ENCODE measurements at regions not wholly inside any gene's neighbourhood (a gene's known extent, or its start where the extent isn't known, plus 50 kb on each side); places are given as distances from the start of the nearest gene placed in this dataset.

DNA sequence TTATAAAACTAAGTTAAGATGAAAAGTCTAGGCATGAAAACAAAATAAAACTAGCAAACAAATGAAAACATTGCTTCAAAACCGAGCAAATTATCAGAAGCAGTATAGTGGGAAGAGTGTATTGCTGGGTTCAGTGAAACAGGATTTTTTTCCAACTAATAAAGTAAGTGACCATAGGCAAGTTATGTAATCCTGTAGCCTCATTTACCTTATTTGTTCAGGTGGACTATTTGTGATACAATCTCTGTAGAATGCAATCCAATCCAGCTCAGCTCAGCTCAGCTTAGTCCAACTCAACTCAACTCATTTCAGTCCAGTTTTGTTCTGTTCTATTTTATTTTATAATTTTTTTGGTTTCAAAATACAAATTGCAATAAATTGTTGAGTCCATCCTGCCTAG is 276.7 kb upstream of the LRIG3 start:
- H4K20me1 ChIP-seq (ENCODE audit: insufficient read depth) = no peaks in the 10 kb centered on the region
- DNase-seq (ENCODE audit: low read depth, low spot score) (no peak), ATAC-seq (no peak)
- BruUV-seq (replicated peaks) = no TSS peak
- H3K4me3 ChIP-seq (replicated peaks in 1 of 2; ENCODE audit: low read depth in 1 of 2, low read length in 2 of 2) = no peak overlapping the region
- POLR2A ChIA-PET = no interaction called here
- no peaks in the 10 kb centered on the region for H3K36me3 ChIP-seq (ENCODE audit: control insufficient read depth in 1 of 2, insufficient read depth in 2 of 2, low read length in 2 of 2)
- H3K4me1 ChIP-seq (ENCODE audit: control insufficient read depth in 1 of 2, insufficient read depth in 2 of 2, low read length in 2 of 2) = no peaks in the 10 kb centered on the region
- no peaks in the 10 kb centered on the region for H3K9me2 ChIP-seq (ENCODE audit: insufficient read depth)
- no peaks in the 10 kb centered on the region for H3K79me2 ChIP-seq (ENCODE audit: insufficient read depth, low read length)
- TF ChIP-seq, protein P1, sequence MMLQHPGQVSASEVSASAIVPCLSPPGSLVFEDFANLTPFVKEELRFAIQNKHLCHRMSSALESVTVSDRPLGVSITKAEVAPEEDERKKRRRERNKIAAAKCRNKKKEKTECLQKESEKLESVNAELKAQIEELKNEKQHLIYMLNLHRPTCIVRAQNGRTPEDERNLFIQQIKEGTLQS (IDR thresholded peaks at IDR 0.05) = no peak
- no peak for TF ChIP-seq RAD21 (IDR thresholded peaks at IDR 0.05; ENCODE audit: low read depth)
- no peak for TF ChIP-seq POLR2AphosphoS5 (IDR thresholded peaks at IDR 0.05; ENCODE audit: low read depth, low read length)
- TF ChIP-seq CEBPB (IDR thresholded peaks at IDR 0.05; ENCODE audit: low read depth) = no peak
- TF ChIP-seq YY1 (IDR thresholded peaks at IDR 0.05; ENCODE audit: extremely low read depth, insufficient replicate concordance, low read depth, low read length) = no peak
- TF ChIP-seq, protein P2, sequence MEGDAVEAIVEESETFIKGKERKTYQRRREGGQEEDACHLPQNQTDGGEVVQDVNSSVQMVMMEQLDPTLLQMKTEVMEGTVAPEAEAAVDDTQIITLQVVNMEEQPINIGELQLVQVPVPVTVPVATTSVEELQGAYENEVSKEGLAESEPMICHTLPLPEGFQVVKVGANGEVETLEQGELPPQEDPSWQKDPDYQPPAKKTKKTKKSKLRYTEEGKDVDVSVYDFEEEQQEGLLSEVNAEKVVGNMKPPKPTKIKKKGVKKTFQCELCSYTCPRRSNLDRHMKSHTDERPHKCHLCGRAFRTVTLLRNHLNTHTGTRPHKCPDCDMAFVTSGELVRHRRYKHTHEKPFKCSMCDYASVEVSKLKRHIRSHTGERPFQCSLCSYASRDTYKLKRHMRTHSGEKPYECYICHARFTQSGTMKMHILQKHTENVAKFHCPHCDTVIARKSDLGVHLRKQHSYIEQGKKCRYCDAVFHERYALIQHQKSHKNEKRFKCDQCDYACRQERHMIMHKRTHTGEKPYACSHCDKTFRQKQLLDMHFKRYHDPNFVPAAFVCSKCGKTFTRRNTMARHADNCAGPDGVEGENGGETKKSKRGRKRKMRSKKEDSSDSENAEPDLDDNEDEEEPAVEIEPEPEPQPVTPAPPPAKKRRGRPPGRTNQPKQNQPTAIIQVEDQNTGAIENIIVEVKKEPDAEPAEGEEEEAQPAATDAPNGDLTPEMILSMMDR (IDR thresholded peaks at IDR 0.05 in 2 of 3, conservative IDR thresholded peaks at IDR 0.05 in 1 of 3; ENCODE audit: borderline replicate concordance in 1 of 3, insufficient read depth in 1 of 3, low read depth in 2 of 3, low read length in 2 of 3) = no peak
- TF ChIP-seq, protein P3, sequence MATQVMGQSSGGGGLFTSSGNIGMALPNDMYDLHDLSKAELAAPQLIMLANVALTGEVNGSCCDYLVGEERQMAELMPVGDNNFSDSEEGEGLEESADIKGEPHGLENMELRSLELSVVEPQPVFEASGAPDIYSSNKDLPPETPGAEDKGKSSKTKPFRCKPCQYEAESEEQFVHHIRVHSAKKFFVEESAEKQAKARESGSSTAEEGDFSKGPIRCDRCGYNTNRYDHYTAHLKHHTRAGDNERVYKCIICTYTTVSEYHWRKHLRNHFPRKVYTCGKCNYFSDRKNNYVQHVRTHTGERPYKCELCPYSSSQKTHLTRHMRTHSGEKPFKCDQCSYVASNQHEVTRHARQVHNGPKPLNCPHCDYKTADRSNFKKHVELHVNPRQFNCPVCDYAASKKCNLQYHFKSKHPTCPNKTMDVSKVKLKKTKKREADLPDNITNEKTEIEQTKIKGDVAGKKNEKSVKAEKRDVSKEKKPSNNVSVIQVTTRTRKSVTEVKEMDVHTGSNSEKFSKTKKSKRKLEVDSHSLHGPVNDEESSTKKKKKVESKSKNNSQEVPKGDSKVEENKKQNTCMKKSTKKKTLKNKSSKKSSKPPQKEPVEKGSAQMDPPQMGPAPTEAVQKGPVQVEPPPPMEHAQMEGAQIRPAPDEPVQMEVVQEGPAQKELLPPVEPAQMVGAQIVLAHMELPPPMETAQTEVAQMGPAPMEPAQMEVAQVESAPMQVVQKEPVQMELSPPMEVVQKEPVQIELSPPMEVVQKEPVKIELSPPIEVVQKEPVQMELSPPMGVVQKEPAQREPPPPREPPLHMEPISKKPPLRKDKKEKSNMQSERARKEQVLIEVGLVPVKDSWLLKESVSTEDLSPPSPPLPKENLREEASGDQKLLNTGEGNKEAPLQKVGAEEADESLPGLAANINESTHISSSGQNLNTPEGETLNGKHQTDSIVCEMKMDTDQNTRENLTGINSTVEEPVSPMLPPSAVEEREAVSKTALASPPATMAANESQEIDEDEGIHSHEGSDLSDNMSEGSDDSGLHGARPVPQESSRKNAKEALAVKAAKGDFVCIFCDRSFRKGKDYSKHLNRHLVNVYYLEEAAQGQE (IDR thresholded peaks at IDR 0.05; ENCODE audit: low read depth) = no peak
- no peak for TF ChIP-seq EZH2 (IDR thresholded peaks at IDR 0.05)
- no peak for TF ChIP-seq JUND (IDR thresholded peaks at IDR 0.05)
- TF ChIP-seq, protein P4, sequence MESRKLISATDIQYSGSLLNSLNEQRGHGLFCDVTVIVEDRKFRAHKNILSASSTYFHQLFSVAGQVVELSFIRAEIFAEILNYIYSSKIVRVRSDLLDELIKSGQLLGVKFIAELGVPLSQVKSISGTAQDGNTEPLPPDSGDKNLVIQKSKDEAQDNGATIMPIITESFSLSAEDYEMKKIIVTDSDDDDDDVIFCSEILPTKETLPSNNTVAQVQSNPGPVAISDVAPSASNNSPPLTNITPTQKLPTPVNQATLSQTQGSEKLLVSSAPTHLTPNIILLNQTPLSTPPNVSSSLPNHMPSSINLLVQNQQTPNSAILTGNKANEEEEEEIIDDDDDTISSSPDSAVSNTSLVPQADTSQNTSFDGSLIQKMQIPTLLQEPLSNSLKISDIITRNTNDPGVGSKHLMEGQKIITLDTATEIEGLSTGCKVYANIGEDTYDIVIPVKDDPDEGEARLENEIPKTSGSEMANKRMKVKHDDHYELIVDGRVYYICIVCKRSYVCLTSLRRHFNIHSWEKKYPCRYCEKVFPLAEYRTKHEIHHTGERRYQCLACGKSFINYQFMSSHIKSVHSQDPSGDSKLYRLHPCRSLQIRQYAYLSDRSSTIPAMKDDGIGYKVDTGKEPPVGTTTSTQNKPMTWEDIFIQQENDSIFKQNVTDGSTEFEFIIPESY (IDR thresholded peaks at IDR 0.05; ENCODE audit: extremely low read depth, insufficient replicate concordance, low read length) = no peak
- TF ChIP-seq ZNF274 (IDR thresholded peaks at IDR 0.05; ENCODE audit: low read depth, low read length) = no peak
- TF ChIP-seq SIN3A (IDR thresholded peaks at IDR 0.05; ENCODE audit: low read depth) = no peak
- no peak for TF ChIP-seq CBX3 (IDR thresholded peaks at IDR 0.05; ENCODE audit: low read depth)
- TF ChIP-seq SP1 (IDR thresholded peaks at IDR 0.05; ENCODE audit: low read depth) = no peak
- TF ChIP-seq TCF7L2 (IDR thresholded peaks at IDR 0.05; ENCODE audit: borderline replicate concordance, extremely low read depth, insufficient read depth, insufficient read length) = no peak
- no peak for TF ChIP-seq ELF1 (IDR thresholded peaks at IDR 0.05; ENCODE audit: borderline replicate concordance, low read depth)
- TF ChIP-seq ZFX (IDR thresholded peaks at IDR 0.05) = no peak
- TF ChIP-seq EZH2phosphoT487 (IDR thresholded peaks at IDR 0.05; ENCODE audit: borderline replicate concordance) = no peak
- TF ChIP-seq, protein P5, sequence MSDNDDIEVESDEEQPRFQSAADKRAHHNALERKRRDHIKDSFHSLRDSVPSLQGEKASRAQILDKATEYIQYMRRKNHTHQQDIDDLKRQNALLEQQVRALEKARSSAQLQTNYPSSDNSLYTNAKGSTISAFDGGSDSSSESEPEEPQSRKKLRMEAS (IDR thresholded peaks at IDR 0.05) = no peak
- TF ChIP-seq EGR1 (IDR thresholded peaks at IDR 0.05; ENCODE audit: low read depth) = no peak
- H3K27ac ChIP-seq (ENCODE audit: low read depth, low read length) = no peak overlapping the region
- H3K27me3 ChIP-seq (ENCODE audit: insufficient read depth, low read length) = no peaks in the 10 kb centered on the region
- CTCF ChIA-PET = no interaction called here
- no peaks in the 10 kb centered on the region for H3K9me3 ChIP-seq (ENCODE audit: control insufficient read depth in 1 of 2, insufficient read depth in 1 of 2, low read depth in 1 of 2, low read length in 2 of 2)
- H2AFZ ChIP-seq (ENCODE audit: low read depth, low read length, poor library complexity, severe bottlenecking) = no peak overlapping the region
- H3K4me2 ChIP-seq (ENCODE audit: low read length) = no peak overlapping the region
- RAD21 ChIA-PET (ENCODE audit: low non-redundant PET in 1 of 2, low total read pairs in 2 of 2, uncharacterized antibody in 2 of 2, unreplicated experiment in 2 of 2) = no interaction called here
- H3K9ac ChIP-seq (ENCODE audit: low read length) = no peak overlapping the region
- intact Hi-C loops (cut with micrococcal nuclease) = no loop called here
